Thyroid gland (tissue), 4 donors: ENCODE measurements at regions not wholly inside any gene's neighbourhood (a gene's known extent, or its start where the extent isn't known, plus 50 kb on each side); places are given as distances from the start of the nearest gene placed in this dataset.

Experiments used
- CTCF ChIP-seq, 6 experiments: fragments of 200-600 bp in 3 of 6; fragments of 450-650 bp in 3 of 6; sonication (generic) in 3 of 6; IDR thresholded peaks; one replicate each; pipeline ENCODE4 v1.5.1; 2016 to 2019; ENCODE audit warnings: antibody characterized with exemption in 6 of 6, mild to moderate bottlenecking in 2 of 6, inconsistent platforms in 1 of 6, moderate library complexity in 1 of 6
- POLR2A ChIP-seq, 2 donors: fragments of 450-650 bp; IDR thresholded peaks; one replicate each; pipeline ENCODE4 v1.6.1; 2017; ENCODE audit warnings: antibody characterized with exemption in 2 of 2, mild to moderate bottlenecking in 2 of 2, moderate library complexity in 1 of 2

- TF ChIP-seq CTCF (IDR thresholded peaks at IDR 0.05) (no peak), POLR2A (IDR thresholded peaks at IDR 0.05) (no peak)
Observed at GRCh38 chr16:80041410-80041809, 440.9 kb upstream of the MAF start.
